HG03175 (cell line): ENCODE measurements at regions not wholly inside any gene's neighbourhood (a gene's known extent, or its start where the extent isn't known, plus 50 kb on each side); places are given as distances from the start of the nearest gene placed in this dataset.

Experiments used
- ATAC-seq: cut with Tn5 transposase; IDR thresholded peaks from one replicate; pipeline ENCODE4 v1.9.1; 2021; ENCODE audit warnings: mild to moderate bottlenecking, moderate library complexity; ENCODE audit not compliant: unreplicated experiment

GRCh38 chr16:79912592-79913310 is 312.2 kb upstream of the MAF start:
- ATAC-seq, result no peak

DNA sequence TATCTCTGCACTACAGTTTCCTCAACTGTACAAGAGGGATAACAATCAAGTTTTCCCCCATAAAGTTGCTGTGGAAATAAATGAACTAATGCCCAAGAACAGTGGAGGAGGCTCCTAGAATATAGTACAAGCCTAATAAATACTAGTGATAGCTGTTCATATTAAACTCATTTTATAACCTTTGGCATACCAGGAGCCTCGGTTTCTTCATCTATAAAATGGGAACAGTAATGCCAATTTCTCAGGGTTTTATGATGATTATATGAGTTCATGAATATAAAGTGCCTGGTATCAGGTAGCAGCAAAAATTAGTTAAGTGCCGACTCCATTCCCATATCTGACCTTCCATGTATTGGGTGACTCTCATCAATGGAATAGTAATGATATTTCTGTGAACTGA is 311.1 kb upstream of the MAF start:
- no peak for ATAC-seq

GRCh38 chr16:79909571-79909970 is 309.0 kb upstream of the MAF start:
- ATAC-seq, result no peak

- ATAC-seq, result no peak
Observed at GRCh38 chr16:79903471-79903870, 302.9 kb upstream of the MAF start.

- ATAC-seq, result no peak
Observed at GRCh38 chr16:79902351-79902750, 301.8 kb upstream of the MAF start.

GRCh38 chr16:79901522-79901921 is 301.0 kb upstream of the MAF start:
- ATAC-seq, result no peak

DNA sequence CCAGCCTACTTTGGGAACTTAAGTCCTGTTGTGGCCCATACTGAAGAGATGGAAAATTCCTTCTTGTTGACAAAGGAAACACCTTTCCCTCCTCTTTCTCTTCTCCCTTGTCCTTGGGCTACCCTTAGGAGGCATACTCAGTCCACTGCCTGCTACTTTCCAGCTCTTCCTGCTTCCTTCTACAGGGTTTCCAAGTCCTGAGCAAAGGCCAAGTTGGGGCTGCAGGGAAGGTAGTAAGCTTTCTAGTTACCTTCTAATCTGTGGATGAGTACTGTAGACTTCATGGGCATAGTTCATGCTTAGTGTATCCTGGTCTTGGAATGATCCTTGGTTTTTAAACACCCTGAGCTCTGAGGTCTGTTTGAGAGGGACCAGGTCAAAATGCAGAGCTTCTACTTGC is 299.2 kb upstream of the MAF start:
- ATAC-seq, result no peak

DNA sequence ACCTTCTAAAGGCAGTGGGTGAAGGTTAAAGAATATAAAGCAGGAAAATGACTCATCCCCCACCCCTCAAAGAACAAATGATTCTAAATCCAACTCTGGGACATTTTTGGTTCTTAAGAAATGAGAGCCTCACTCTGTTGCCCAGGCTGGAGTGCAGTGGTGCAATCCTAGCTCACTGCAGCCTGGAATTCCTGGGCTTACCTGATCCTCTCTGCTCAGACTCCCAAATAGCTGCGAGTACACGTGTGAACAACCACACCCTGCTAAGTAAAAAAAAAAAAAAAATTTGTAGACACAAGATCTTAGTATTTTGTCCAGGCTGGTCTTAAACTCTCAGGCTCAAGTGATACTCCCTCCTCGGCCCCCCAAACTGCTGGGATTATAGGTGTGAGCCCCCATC is 298.8 kb upstream of the MAF start:
- ATAC-seq, result no peak

GRCh38 chr16:79898703-79899102 is 298.2 kb upstream of the MAF start:
- no peak for ATAC-seq

GRCh38 chr16:79897453-79898146 is 297.1 kb upstream of the MAF start:
- ATAC-seq, result no peak

- no peak for ATAC-seq
Observed at GRCh38 chr16:79897104-79897452, 296.5 kb upstream of the MAF start.

- no peak for ATAC-seq
Observed at GRCh38 chr16:79895917-79896203, 295.3 kb upstream of the MAF start.

DNA sequence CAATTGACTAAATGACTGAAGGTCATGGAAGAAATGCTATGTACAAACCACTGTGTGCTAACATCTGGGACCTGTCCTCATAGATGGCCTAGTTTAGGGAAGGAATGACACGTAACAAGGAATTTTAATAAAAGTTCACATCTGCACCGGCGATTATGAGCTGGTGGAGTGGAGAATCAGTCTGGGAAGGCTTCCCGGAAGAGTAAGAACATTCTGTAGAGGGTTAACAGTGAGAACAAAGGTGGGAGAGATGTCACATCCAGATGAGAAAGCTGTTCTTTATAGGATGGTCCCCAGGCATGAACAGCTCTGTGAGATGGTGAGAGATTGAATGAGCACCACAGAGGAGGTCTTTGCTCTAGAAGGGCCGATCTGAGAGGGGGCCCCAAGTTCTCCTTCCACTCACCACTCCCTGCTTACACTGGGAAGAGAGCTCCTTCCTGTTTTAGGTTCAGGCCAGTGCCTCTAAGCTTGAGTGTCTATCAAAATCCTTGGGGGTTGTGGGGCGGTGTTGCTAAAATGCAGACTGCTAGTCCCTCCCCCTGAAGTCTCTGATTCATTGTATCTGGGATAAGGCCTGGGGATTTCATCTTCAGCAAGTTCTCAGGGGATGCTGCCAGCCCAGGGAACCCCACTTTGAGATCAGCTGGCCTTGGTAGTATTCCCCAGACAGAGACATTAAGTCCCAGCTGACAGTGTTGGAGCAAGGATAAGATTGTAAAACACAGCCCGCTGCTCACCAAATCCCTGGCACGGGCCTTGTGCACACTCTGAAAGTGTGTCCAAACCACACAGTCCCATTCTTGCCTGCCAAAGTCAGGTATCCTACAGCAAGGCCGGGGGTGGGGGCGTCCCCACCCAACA is 294.7 kb upstream of the MAF start:
- no peak for ATAC-seq

GRCh38 chr16:79893445-79893844 is 292.9 kb upstream of the MAF start:
- ATAC-seq, result no peak

DNA sequence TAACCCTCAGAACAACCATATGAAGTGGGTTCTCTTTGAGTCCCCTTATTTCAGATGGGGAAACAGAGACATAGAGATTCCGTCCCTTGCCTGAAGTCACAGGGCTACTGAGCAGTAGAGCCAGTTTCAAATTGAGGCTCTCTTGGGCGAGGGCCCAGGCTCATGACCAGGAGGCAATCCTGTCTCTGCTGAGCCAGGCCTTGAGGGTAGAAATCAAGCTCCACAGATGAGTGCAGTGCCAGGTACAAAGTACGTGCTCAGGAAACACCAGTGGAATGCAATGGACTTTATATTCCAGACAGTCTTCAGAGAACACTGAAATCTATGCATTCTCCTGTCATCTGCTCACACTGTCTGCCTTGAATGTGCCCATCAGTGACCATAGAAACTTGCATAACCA is 291.7 kb upstream of the MAF start:
- ATAC-seq, result no peak

DNA sequence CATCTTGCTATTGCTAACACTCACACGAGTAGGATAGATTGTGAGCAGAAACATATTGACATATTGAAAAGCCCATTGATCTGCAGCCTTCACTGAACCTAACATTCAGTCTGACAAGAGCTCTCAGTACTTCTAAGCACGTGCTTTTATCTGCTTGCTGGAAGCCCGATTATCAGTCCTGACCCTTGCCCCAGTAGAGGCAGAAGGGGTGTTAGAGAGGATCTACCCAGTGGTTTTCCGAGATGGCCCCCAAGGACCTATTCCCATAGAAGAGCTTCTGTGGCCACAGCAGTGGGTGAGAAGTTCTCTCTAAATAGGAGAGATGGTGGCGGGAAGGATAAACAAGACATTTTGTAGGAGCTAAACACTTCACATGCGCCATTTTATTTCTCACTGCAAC is 290.9 kb upstream of the MAF start:
- ATAC-seq, result no peak

- ATAC-seq, result no peak
Observed at GRCh38 chr16:79887541-79888540, 287.3 kb upstream of the MAF start.

GRCh38 chr16:79885320-79885719 is 284.8 kb upstream of the MAF start:
- ATAC-seq, result no peak

- ATAC-seq, result no peak
Observed at GRCh38 chr16:79883494-79883893, 283.0 kb upstream of the MAF start.

DNA sequence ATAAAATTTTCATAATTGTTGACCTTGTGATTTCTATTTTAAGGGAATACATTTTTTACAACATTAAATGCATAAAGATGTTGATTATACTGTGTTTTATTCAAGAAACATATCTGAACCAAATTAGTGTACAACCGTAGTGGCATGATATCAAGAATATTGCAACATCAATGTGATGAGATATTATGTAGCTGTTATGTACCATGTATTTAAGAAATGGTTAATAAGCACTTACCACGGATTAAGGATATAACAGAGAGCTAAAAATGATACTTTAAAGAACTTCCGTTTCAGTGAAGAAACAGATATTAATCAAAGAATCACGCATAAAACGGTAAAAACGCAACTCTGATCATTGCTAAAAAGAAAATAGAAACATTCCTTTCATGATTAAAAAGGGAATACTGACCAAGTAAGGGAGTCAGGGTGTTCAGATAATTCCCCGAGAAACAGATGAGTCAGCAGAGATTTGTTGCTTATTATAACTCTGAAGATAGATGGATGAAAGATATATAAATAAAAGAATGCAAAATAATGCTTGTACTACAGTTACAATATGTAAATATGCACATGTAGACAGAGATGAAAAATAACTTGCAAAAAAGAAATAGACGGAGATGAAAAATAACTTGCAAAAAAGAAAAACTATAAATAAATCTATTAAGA is 281.9 kb upstream of the MAF start:
- ATAC-seq, result no peak
